ENCODE measurements at regions not wholly inside any gene's neighbourhood (a gene's known extent, or its start where the extent isn't known, plus 50 kb on each side); places are given as distances from the start of the nearest gene placed in this dataset.
"Not testable (repeated sequence)": the region's sequence is repeated elsewhere in the genome, so short reads cannot be mapped to it uniquely, and the experiment has no call there.

GRCh38 chr9:87421734-87422133 is 75.9 kb upstream of the DAPK1 start:
- no peaks in the 10 kb centered on the region for H3K4me1 ChIP-seq
- no peak overlapping the region for H3K27ac ChIP-seq
- TF ChIP-seq POLR2A (IDR thresholded peaks at IDR 0.05) (no peak), POLR2AphosphoS5 (IDR thresholded peaks at IDR 0.05) (no peak), CTCF (IDR thresholded peaks at IDR 0.05) (no peak), EP300 (IDR thresholded peaks at IDR 0.05) (no peak)
- DNase-seq, result no peak
- H3K9me3 ChIP-seq, result peaks cover 0 to 20% (median 9%) of the 10 kb centered on the region in 4 donors
- H3K36me3 ChIP-seq, result no peaks in the 10 kb centered on the region
- WGBS, 5 donors, result 90 to 96% (median 94%) methylated on average over 3 of the region's 3 CpGs
- no peak overlapping the region for H3K4me3 ChIP-seq
- intact Hi-C loops (cut with DNase I; ENCODE audit: low total_unique reads), result no loop called here
- H3K27me3 ChIP-seq, result no peaks in the 10 kb centered on the region

GRCh38 chr9:87422999-87423398 is 74.7 kb upstream of the DAPK1 start:
- Histone ChIP-seq H3K27ac (no peak overlapping the region), H3K27me3 (no peaks in the 10 kb centered on the region), H3K36me3 (no peaks in the 10 kb centered on the region), H3K4me1 (peaks cover 0 to 2% (median 0%) of the 10 kb centered on the region in 4 donors), H3K9me3 (peaks cover 0 to 20% (median 9%) of the 10 kb centered on the region in 4 donors), H3K4me3 (no peak overlapping the region)
- intact Hi-C loops (cut with DNase I; ENCODE audit: low total_unique reads), result no loop called here
- 58 to 76% (median 74%) methylated on average over 1 of the region's 1 CpG for WGBS, 5 donors
- TF ChIP-seq POLR2A (IDR thresholded peaks at IDR 0.05), result no peak
- TF ChIP-seq EP300 (IDR thresholded peaks at IDR 0.05), result no peak
- TF ChIP-seq CTCF (IDR thresholded peaks at IDR 0.05), result no peak
- no peak for TF ChIP-seq POLR2AphosphoS5 (IDR thresholded peaks at IDR 0.05)
- no peak for DNase-seq

GRCh38 chr9:87423885-87424284 is 73.8 kb upstream of the DAPK1 start:
- DNase-seq, result peak in 1 of 2 donors; percentile 30
- H3K4me3 ChIP-seq; H3K27me3 ChIP-seq; H3K36me3 ChIP-seq; H3K4me1 ChIP-seq; intact Hi-C loops (cut with DNase I; ENCODE audit: low total_unique reads); H3K27ac ChIP-seq: not testable (repeated sequence)
- 38 to 66% (median 60%) methylated on average over 4 of the region's 4 CpGs for WGBS, 5 donors
- peaks cover 0 to 20% (median 9%) of the 10 kb centered on the region in 4 donors for H3K9me3 ChIP-seq

GRCh38 chr9:87425202-87425601 is 72.5 kb upstream of the DAPK1 start:
- intact Hi-C loops (cut with DNase I; ENCODE audit: low total_unique reads), result no loop called here
- no peak overlapping the region for H3K27ac ChIP-seq
- no peaks in the 10 kb centered on the region for H3K27me3 ChIP-seq
- no peak for DNase-seq
- peaks cover 0 to 10% (median 5%) of the 10 kb centered on the region in 4 donors for H3K4me1 ChIP-seq
- H3K9me3 ChIP-seq, result peaks cover 0 to 20% (median 9%) of the 10 kb centered on the region in 4 donors
- H3K36me3 ChIP-seq, result no peaks in the 10 kb centered on the region
- 88 to 96% (median 92%) methylated on average over 2 of the region's 2 CpGs for WGBS, 5 donors
- no peak for TF ChIP-seq EP300 (IDR thresholded peaks at IDR 0.05)
- TF ChIP-seq POLR2A (IDR thresholded peaks at IDR 0.05), result no peak
- no peak for TF ChIP-seq POLR2AphosphoS5 (IDR thresholded peaks at IDR 0.05)
- TF ChIP-seq CTCF (IDR thresholded peaks at IDR 0.05), result no peak
- H3K4me3 ChIP-seq, result no peak overlapping the region

- TF ChIP-seq EP300 (IDR thresholded peaks at IDR 0.05) (no peak), POLR2A (IDR thresholded peaks at IDR 0.05) (no peak), CTCF (IDR thresholded peaks at IDR 0.05) (no peak), POLR2AphosphoS5 (IDR thresholded peaks at IDR 0.05) (no peak)
- no peak for DNase-seq
- H3K36me3 ChIP-seq, result no peaks in the 10 kb centered on the region
- H3K4me3 ChIP-seq, result no peak overlapping the region
- 67 to 76% (median 75%) methylated on average over 5 of the region's 5 CpGs for WGBS, 5 donors
- intact Hi-C loops (cut with DNase I; ENCODE audit: low total_unique reads), result no loop called here
- peaks cover 0 to 10% (median 5%) of the 10 kb centered on the region in 4 donors for H3K4me1 ChIP-seq
- no peak overlapping the region for H3K27ac ChIP-seq
- no peaks in the 10 kb centered on the region for H3K27me3 ChIP-seq
- H3K9me3 ChIP-seq, result peaks cover 0 to 20% (median 9%) of the 10 kb centered on the region in 4 donors
These were observed 69.7 kb upstream of the DAPK1 start for GRCh38 chr9:87427851-87428506.

Data from stomach (tissue), 8 donors.